K562 (cell line): ENCODE measurements at regions not wholly inside any gene's neighbourhood (a gene's known extent, or its start where the extent isn't known, plus 50 kb on each side); places are given as distances from the start of the nearest gene placed in this dataset.

Experiments
- ATAC-seq: fragments of 200-7000 bp; cut with Tn5 transposase; 3 replicates; pipeline ENCODE4 v1.9.1; 2020; ENCODE audit warnings: moderate library complexity
- BruUV-seq: library from RNA; stranded (reverse); fragments of 400-500 nt; replicated peaks from 2 replicates; lab custom pipeline; 2021; lab: Mats Ljungman, UMichigan
- CTCF ChIA-PET: fragments of 300-600 bp; formaldehyde crosslinking; extraction: SDS; loops from one replicate; lab custom pipeline; 2021; ENCODE audit warnings: low intra/inter-chr PET ratio; lab: Yijun Ruan, JAX
- POLR2A ChIA-PET: fragments of 300-600, 350-650 bp; sonication (Branson Sonifier 250); formaldehyde crosslinking; extraction: SDS; loops from one replicate; lab custom pipeline; 2021; ENCODE audit warnings: antibody characterized with exemption, inconsistent platforms; lab: Yijun Ruan, JAX
- DNase-seq, 4 experiments: peaks; one replicate each; pipeline versions ENCODE4 v3.0.0 to v3.0.0-alpha.2; 2011 to 2018; ENCODE audit warnings: low spot score in 3 of 4, mixed read lengths in 3 of 4; ENCODE audit errors: extremely low read depth in 1 of 4
- FAIRE-seq: peaks from 2 replicates; lab custom pipeline; 2011; peaks lifted over from hg19 to GRCh38; lab: Jason Lieb, UNC
- H2AFZ ChIP-seq: 2 replicates; pipeline ENCODE4 v1.6.0; 2011; ENCODE audit warnings: low read depth, low read length, control low read depth, inconsistent platforms
- H3K27ac ChIP-seq: fragments of 200-600 bp; 3 replicates; pipeline ENCODE4 v1.8.0; 2011; ENCODE audit warnings: low read depth, mild to moderate bottlenecking, control low read depth, inconsistent platforms, low read length, moderate library complexity, mixed read lengths; ENCODE audit errors: extremely low read depth
- H3K27me3 ChIP-seq, 2 experiments: fragments of 300-600 bp in 1 of 2; 2 replicates in 1 of 2; 3 replicates in 1 of 2; pipeline versions ENCODE4 v1.6.0 to v1.8.0; 2011; ENCODE audit warnings: inconsistent platforms in 2 of 2, low read length in 2 of 2, mild to moderate bottlenecking in 1 of 2, mixed read lengths in 1 of 2, moderate library complexity in 1 of 2; ENCODE audit not compliant: control insufficient read depth in 2 of 2, insufficient read depth in 2 of 2
- H3K36me3 ChIP-seq: fragments of 300-600 bp; 3 replicates; pipeline ENCODE4 v1.8.0; 2011; ENCODE audit warnings: mild to moderate bottlenecking, low read length, inconsistent platforms; ENCODE audit not compliant: control insufficient read depth, insufficient read depth
- H3K4me1 ChIP-seq, 2 experiments: fragments of 200-600 bp in 1 of 2; replicated peaks in 1 of 2; 2 replicates in 1 of 2; 3 replicates in 1 of 2; pipeline versions ENCODE4 v1.5.1 to v1.8.0; 2011; ENCODE audit warnings: inconsistent platforms in 2 of 2, low read length in 2 of 2, mild to moderate bottlenecking in 1 of 2, mixed read lengths in 1 of 2, moderate library complexity in 1 of 2; ENCODE audit not compliant: control insufficient read depth in 2 of 2, insufficient read depth in 2 of 2
- H3K4me2 ChIP-seq: 2 replicates; pipeline ENCODE4 v1.6.1; 2011; ENCODE audit warnings: low read length, control low read depth, inconsistent platforms, mixed read lengths; ENCODE audit not compliant: insufficient read depth
- H3K4me3 ChIP-seq: fragments of 200-600 bp; sonication (generic), shearing (Covaris generic); 2 replicates; pipeline ENCODE4 v1.5.1; 2016; ENCODE audit warnings: control low read depth, inconsistent platforms
- H3K79me2 ChIP-seq: fragments of 200-600 bp; 3 replicates; pipeline ENCODE4 v1.8.0; 2011; ENCODE audit warnings: low read length, inconsistent platforms; ENCODE audit not compliant: control insufficient read depth, insufficient read depth
- H3K9ac ChIP-seq, 2 experiments: 2 replicates each; pipeline versions ENCODE4 v1.6.0 to v1.6.1; 2011; ENCODE audit warnings: low read depth in 2 of 2, low read length in 2 of 2, control low read depth in 1 of 2, inconsistent platforms in 1 of 2, mild to moderate bottlenecking in 1 of 2, mixed read lengths in 1 of 2; ENCODE audit not compliant: insufficient read depth in 1 of 2
- H3K9me1 ChIP-seq: one replicate; pipeline ENCODE4 v1.6.0; 2011; ENCODE audit warnings: inconsistent platforms, mild to moderate bottlenecking, low read length, moderate library complexity; ENCODE audit not compliant: control insufficient read depth, insufficient read depth
- H3K9me3 ChIP-seq: replicated peaks from 2 replicates; pipeline ENCODE4 v1.5.1; 2011; ENCODE audit warnings: low read depth, low read length, inconsistent platforms; ENCODE audit not compliant: control insufficient read depth, insufficient read depth
- H4K20me1 ChIP-seq: replicated peaks from 2 replicates; pipeline ENCODE4 v1.6.1; 2011; ENCODE audit warnings: low read length, inconsistent platforms, mixed read lengths; ENCODE audit not compliant: control insufficient read depth, insufficient read depth
- DNMT1 ChIP-seq: fragments of 450-650 bp; IDR thresholded peaks from 2 replicates; pipeline ENCODE4 v1.6.1; 2016; ENCODE audit warnings: antibody characterized with exemption, mild to moderate bottlenecking
- E2F3 ChIP-seq: fragments of 250-450 bp; sonication (Bioruptor Pico); IDR thresholded peaks from 2 replicates; pipeline ENCODE4 v1.4.0; 2020; ENCODE audit warnings: mild to moderate bottlenecking
- FOXJ2 ChIP-seq: fragments of 200-800 bp; sonication (Bioruptor generic); IDR thresholded peaks from 2 replicates; pipeline ENCODE4 v1.6.1; 2016; ENCODE audit warnings: missing genetic modification characterization, missing compliant biosample characterization
- NCOA6 ChIP-seq: fragments of 450-650 bp; IDR thresholded peaks from 2 replicates; pipeline ENCODE4 v1.6.1; 2017; ENCODE audit warnings: mild to moderate bottlenecking
- NFRKB ChIP-seq: fragments of 450-650 bp; IDR thresholded peaks from 2 replicates; pipeline ENCODE4 v1.6.1; 2016; ENCODE audit warnings: low read depth
- RFX7 ChIP-seq: fragments of 250-450 bp; sonication (Bioruptor Pico); IDR thresholded peaks from 2 replicates; pipeline ENCODE4 v1.5.1; 2021; ENCODE audit warnings: mild to moderate bottlenecking
- SFPQ ChIP-seq: fragments of 200-400 bp; formaldehyde crosslinking; IDR thresholded peaks from 2 replicates; pipeline ENCODE4 v1.6.1; 2017; ENCODE audit warnings: mild to moderate bottlenecking, low read depth, low read length, moderate library complexity
- SIRT6 ChIP-seq: IDR thresholded peaks from one replicate; pipeline ENCODE4 v1.6.1; 2012; ENCODE audit warnings: low read depth, mild to moderate bottlenecking, control low read depth, inconsistent platforms, low read length, moderate library complexity
- SMAD2 ChIP-seq: fragments of 150-350 bp; IDR thresholded peaks from 2 replicates; pipeline ENCODE4 v1.6.1; 2014; ENCODE audit warnings: low read depth, mild to moderate bottlenecking, low read length
- TGIF2 ChIP-seq: sonication (generic); formaldehyde crosslinking; IDR thresholded peaks from 2 replicates; pipeline ENCODE4 v1.8.1; 2022; ENCODE audit warnings: mild to moderate bottlenecking, missing genetic modification reagents, moderate library complexity
- TRIM24 ChIP-seq, 2 experiments: fragments of 450-650 bp; IDR thresholded peaks; 2 replicates each; pipeline ENCODE4 v1.6.1; 2016
- U2AF1 ChIP-seq: fragments of 200-400 bp; formaldehyde crosslinking; optimal IDR thresholded peaks from 2 replicates; pipeline ENCODE3; 2017; ENCODE audit warnings: mild to moderate bottlenecking, low read depth, low read length, moderate library complexity
- ZKSCAN1 ChIP-seq: fragments of 150-350 bp; IDR thresholded peaks from 2 replicates; pipeline ENCODE4 v1.6.1; 2016; ENCODE audit warnings: low read depth, low read length
- WGBS: fragments of 100-300 bp; shearing (Covaris generic); methylation state at CpG from one replicate; pipeline ENCODE4 v1.1.6; 2016; ENCODE audit warnings: low coverage, mixed read lengths; ENCODE audit not compliant: insufficient coverage; ENCODE audit errors: missing lambda C conversion rate; 5-methylcytosine and 5-hydroxymethylcytosine counted together
- in situ Hi-C: fragments of 300-500 bp; cut with MboI; formaldehyde crosslinking; loops from 4 replicates; pipeline ENCODE4 v1.15.0; 2018; ENCODE audit warnings: inconsistent platforms, mixed read lengths
- intact Hi-C: fragments of 100-400 bp; cut with micrococcal nuclease; formaldehyde crosslinking; loops from 2 replicates; pipeline ENCODE4 v1.14.2; 2022

DNA sequence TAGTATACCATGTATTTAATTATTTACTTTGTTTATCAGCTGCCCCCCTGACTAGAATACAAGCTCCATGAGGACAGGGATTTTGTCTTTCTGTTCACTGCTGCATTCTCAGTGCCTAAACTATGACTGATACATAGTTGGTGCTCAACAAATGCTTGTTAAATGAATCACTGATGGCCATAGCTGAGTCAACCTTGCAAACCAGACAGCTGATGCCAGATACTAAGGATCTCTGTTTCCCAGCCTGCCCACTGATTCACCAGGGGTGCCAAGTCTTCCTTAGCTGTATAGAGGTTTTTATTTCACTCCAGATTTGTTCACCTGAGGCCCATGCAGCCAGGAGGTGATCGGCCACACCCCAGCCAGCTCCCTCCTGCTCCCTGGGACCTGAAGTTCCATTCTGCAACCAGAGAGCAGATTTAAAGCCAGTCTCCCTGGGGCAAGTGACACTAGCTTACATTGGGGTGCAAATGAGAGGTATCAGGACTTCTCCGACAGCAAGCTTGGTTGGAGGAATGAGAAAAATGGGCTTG, 92.2 kb downstream of the C1QL2 start:
- intact Hi-C loops: no loop called here
- in situ Hi-C loops: no loop called here
- no peak overlapping the region for H3K4me2 ChIP-seq
- CTCF ChIA-PET: no interaction called here
- H3K27ac ChIP-seq: no peak overlapping the region
- 0% methylated on average over 2 of the region's 2 CpGs for WGBS
- no TSS peak for BruUV-seq
- H3K4me1 ChIP-seq: no peaks in the 10 kb centered on the region; a peak in 1 of 5 replicates
- FAIRE-seq (no peak), DNase-seq (no peak), ATAC-seq (no peak)
- no peak overlapping the region for H3K9ac ChIP-seq
- H3K9me1 ChIP-seq: no peaks in the 10 kb centered on the region
- no peaks in the 10 kb centered on the region for H3K36me3 ChIP-seq
- POLR2A ChIA-PET: interaction anchor here (0.9 kb wide), 1 partner anchor 10 kb away, joined by 3 read pairs; no protein-coding TSS in a partner anchor
- H3K79me2 ChIP-seq: no peaks in the 10 kb centered on the region
- H3K9me3 ChIP-seq: no peaks in the 10 kb centered on the region
- H3K27me3 ChIP-seq: no peaks in the 10 kb centered on the region
- no peak for TF ChIP-seq RFX7 (CRISPR knock-in tag)
- no peak for TF ChIP-seq DNMT1
- TF ChIP-seq E2F3 (CRISPR knock-in tag): no peak
- no peak for TF ChIP-seq SFPQ
- no peak for TF ChIP-seq TGIF2 (CRISPR knock-in tag)
- TF ChIP-seq SMAD2: no peak
- TF ChIP-seq TRIM24 (IDR thresholded peaks at IDR 0.05): no peak
- no peak for TF ChIP-seq NFRKB
- no peak for TF ChIP-seq FOXJ2
- TF ChIP-seq NCOA6: no peak
- no peak for TF ChIP-seq ZKSCAN1
- no peak for TF ChIP-seq SIRT6
- no peak for TF ChIP-seq U2AF1
- no peak overlapping the region for H3K4me3 ChIP-seq
- H4K20me1 ChIP-seq: no peaks in the 10 kb centered on the region
- H2AFZ ChIP-seq: no peak overlapping the region
